ENCODE measurements at regions not wholly inside any gene's neighbourhood (a gene's known extent, or its start where the extent isn't known, plus 50 kb on each side); places are given as distances from the start of the nearest gene placed in this dataset.
A peak's percentile ranks its signal among the peaks of the same experiment; 100 is the strongest.

DNA sequence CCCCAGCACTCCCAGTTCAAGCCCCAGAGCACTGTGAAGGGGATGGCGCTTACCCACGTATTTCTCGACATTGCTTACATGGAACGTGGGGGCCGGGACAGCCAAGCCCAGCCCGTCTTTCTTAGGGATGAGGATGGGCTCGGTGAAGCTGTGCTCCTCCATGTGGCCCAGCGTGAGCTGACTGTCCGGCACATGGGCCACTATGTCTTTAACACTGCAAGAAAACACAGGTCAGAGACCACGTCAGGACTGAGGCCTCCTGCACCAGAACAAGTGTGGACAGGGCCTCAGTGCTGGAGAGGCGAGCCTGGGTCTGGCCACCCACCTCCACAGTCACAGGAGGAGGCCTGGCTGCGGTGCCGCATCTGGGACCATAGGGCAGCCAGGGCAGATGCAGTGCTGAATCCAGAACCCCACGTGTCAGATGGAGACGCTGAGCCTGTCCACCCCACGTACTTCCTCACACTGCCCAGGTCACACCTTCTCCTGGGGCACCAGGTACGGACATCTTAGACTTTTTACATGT is 125.2 kb downstream of the TUBA3C start:
- Histone ChIP-seq H3K36me3 (no peaks in the 10 kb centered on the region), H3K27me3 (no peaks in the 10 kb centered on the region), H3K4me1 (no peaks in the 10 kb centered on the region), H3K27ac (no peak overlapping the region), H3K4me3 (no peak overlapping the region), H3K9me3 (peaks cover 0 to 4% (median 0%) of the 10 kb centered on the region in 4 donors)
- DNase-seq (peak in 1 of 2 donors; percentile 53), ATAC-seq (ENCODE audit: low FRiP score in 2 of 2) (no peak)
- TF ChIP-seq POLR2A (IDR thresholded peaks at IDR 0.05) (no peak), POLR2AphosphoS5 (IDR thresholded peaks at IDR 0.05) (no peak), EP300 (IDR thresholded peaks at IDR 0.05) (no peak)
- TF ChIP-seq, protein P1, sequence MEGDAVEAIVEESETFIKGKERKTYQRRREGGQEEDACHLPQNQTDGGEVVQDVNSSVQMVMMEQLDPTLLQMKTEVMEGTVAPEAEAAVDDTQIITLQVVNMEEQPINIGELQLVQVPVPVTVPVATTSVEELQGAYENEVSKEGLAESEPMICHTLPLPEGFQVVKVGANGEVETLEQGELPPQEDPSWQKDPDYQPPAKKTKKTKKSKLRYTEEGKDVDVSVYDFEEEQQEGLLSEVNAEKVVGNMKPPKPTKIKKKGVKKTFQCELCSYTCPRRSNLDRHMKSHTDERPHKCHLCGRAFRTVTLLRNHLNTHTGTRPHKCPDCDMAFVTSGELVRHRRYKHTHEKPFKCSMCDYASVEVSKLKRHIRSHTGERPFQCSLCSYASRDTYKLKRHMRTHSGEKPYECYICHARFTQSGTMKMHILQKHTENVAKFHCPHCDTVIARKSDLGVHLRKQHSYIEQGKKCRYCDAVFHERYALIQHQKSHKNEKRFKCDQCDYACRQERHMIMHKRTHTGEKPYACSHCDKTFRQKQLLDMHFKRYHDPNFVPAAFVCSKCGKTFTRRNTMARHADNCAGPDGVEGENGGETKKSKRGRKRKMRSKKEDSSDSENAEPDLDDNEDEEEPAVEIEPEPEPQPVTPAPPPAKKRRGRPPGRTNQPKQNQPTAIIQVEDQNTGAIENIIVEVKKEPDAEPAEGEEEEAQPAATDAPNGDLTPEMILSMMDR (IDR thresholded peaks at IDR 0.05), result no peak
- 50 to 91% methylated on average over 2 to 17 of the region's 17 CpGs for WGBS, 2 donors

DNA sequence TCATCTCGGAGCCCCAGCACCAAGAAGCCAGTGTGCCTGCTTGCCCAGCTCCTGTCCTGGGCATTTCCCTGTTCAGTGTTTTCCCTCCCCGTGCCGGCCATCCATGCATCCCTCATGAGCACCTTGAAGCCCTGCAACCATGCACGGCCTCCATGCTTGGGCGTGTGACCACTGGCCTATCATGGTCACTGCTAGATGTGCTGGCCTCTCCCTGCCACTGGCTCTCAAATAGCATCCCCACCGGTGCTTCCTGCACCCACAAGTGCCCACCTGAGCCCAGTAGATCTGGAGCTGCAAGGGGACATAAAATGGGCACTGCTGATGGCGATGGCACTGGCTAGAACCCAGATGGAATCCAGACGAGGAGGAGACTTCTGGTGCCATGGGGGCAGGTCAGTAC is 126.0 kb downstream of the TUBA3C start:
- peaks cover 0 to 4% (median 0%) of the 10 kb centered on the region in 4 donors for H3K9me3 ChIP-seq
- no peaks in the 10 kb centered on the region for H3K27me3 ChIP-seq
- DNase-seq (no peak), ATAC-seq (ENCODE audit: low FRiP score in 2 of 2) (no peak)
- H3K4me3 ChIP-seq, result no peak overlapping the region
- H3K4me1 ChIP-seq, result no peaks in the 10 kb centered on the region
- no peaks in the 10 kb centered on the region for H3K36me3 ChIP-seq
- TF ChIP-seq POLR2AphosphoS5 (IDR thresholded peaks at IDR 0.05) (no peak), EP300 (IDR thresholded peaks at IDR 0.05) (no peak), POLR2A (IDR thresholded peaks at IDR 0.05) (no peak)
- TF ChIP-seq, protein P1 (IDR thresholded peaks at IDR 0.05), result no peak
- H3K27ac ChIP-seq, result no peak overlapping the region
- 73 to 84% methylated on average over 3 to 8 of the region's 8 CpGs for WGBS, 2 donors

DNA sequence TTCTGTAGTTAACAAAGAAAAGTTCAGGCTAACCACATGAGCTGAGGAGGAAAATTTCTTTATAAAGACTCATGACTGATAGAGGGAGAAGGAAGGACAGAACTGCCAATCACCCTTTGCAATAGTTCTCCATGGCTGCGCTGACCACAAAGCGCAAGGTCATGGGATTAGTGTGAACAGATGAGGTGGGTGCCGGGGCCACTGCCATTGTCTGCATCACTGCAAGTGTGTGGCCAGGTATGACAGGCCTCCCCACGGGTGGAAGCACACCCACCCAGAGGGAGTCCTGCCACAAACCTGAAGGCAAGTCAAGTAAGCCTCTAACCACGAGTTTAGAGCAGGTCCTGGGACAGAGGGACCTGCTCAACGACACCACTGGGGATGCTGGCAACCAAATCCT is 128.1 kb downstream of the TUBA3C start:
- peaks cover 0 to 4% (median 0%) of the 10 kb centered on the region in 4 donors for H3K9me3 ChIP-seq
- no peaks in the 10 kb centered on the region for H3K36me3 ChIP-seq
- ATAC-seq (ENCODE audit: low FRiP score in 2 of 2), result no peak
- no peak for TF ChIP-seq EP300 (IDR thresholded peaks at IDR 0.05)
- TF ChIP-seq POLR2AphosphoS5 (IDR thresholded peaks at IDR 0.05), result no peak
- TF ChIP-seq, protein P1 (IDR thresholded peaks at IDR 0.05), result no peak
- no peak for TF ChIP-seq POLR2A (IDR thresholded peaks at IDR 0.05)
- 66 to 68% methylated on average over 5 to 6 of the region's 6 CpGs for WGBS, 2 donors
- no peak overlapping the region for H3K27ac ChIP-seq
- no peak overlapping the region for H3K4me3 ChIP-seq
- no peak for DNase-seq
- no peaks in the 10 kb centered on the region for H3K4me1 ChIP-seq
- H3K27me3 ChIP-seq, result no peaks in the 10 kb centered on the region

DNA sequence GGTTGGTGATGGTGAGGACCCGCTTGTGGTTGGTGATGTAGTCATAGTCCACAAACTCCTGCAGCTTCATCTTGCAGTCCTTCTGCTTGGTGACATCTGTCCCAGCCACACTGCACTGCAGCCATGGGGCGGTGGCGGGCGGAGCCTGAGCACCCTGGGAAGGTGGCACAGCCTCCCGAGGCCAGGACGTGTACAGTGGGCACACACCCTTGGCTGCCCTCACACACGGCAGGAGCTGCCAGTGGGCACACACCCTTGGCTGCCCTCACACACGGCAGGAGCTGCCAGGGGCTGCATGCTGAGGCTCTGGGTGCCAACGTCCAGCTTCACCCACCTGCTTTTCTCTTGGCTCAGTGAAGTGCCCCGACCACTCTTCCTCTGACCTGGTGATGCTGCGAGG is 128.7 kb downstream of the TUBA3C start:
- H3K4me1 ChIP-seq, result no peaks in the 10 kb centered on the region
- TF ChIP-seq EP300 (IDR thresholded peaks at IDR 0.05) (no peak), POLR2A (IDR thresholded peaks at IDR 0.05) (no peak), POLR2AphosphoS5 (IDR thresholded peaks at IDR 0.05) (no peak)
- TF ChIP-seq, protein P1 (IDR thresholded peaks at IDR 0.05), result no peak
- H3K27me3 ChIP-seq, result no peaks in the 10 kb centered on the region
- no peak overlapping the region for H3K27ac ChIP-seq
- no peak overlapping the region for H3K4me3 ChIP-seq
- peaks cover 0 to 4% (median 0%) of the 10 kb centered on the region in 4 donors for H3K9me3 ChIP-seq
- ATAC-seq (ENCODE audit: low FRiP score in 2 of 2) (no peak), DNase-seq (peak in 1 of 2 donors; percentile 74)
- WGBS, 2 donors, result 85 to 88% methylated on average over 3 to 11 of the region's 11 CpGs
- H3K36me3 ChIP-seq, result no peaks in the 10 kb centered on the region

DNA sequence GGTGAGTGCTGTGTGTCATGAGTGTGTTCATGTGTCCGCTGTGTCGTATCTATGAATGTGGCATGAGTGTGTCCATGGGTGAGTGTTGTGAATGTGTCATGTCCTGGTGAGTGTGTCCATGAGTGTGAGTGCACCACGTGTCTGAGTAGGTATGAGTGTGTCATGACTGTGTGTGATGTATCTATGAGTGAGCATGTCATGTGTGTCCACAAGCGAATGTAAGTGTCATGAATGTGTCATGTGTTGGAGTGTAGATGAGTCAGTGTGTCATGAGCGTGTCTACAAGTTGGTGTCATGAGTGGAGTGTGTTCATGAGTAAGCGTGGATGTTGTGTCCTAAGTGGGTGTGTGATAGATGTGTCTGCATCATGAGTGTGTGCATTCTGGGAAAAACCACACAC is 129.4 kb downstream of the TUBA3C start:
- 76 to 82% methylated on average over 6 of the region's 6 CpGs for WGBS, 2 donors
- no peak for ATAC-seq (ENCODE audit: low FRiP score in 2 of 2)
- Histone ChIP-seq H3K27me3 (no peaks in the 10 kb centered on the region), H3K4me3 (no peak overlapping the region), H3K4me1 (no peaks in the 10 kb centered on the region), H3K36me3 (no peaks in the 10 kb centered on the region), H3K9me3 (peaks cover 0 to 4% (median 0%) of the 10 kb centered on the region in 4 donors), H3K27ac (no peak overlapping the region)
- DNase-seq, result no peak
- TF ChIP-seq POLR2AphosphoS5 (IDR thresholded peaks at IDR 0.05) (no peak), EP300 (IDR thresholded peaks at IDR 0.05) (no peak), POLR2A (IDR thresholded peaks at IDR 0.05) (no peak)
- TF ChIP-seq, protein P1 (IDR thresholded peaks at IDR 0.05), result no peak
